ENCODE measurements at regions not wholly inside any gene's neighbourhood (a gene's known extent, or its start where the extent isn't known, plus 50 kb on each side); places are given as distances from the start of the nearest gene placed in this dataset.
"Not testable (repeated sequence)": the region's sequence is repeated elsewhere in the genome, so short reads cannot be mapped to it uniquely, and the experiment has no call there.

DNA sequence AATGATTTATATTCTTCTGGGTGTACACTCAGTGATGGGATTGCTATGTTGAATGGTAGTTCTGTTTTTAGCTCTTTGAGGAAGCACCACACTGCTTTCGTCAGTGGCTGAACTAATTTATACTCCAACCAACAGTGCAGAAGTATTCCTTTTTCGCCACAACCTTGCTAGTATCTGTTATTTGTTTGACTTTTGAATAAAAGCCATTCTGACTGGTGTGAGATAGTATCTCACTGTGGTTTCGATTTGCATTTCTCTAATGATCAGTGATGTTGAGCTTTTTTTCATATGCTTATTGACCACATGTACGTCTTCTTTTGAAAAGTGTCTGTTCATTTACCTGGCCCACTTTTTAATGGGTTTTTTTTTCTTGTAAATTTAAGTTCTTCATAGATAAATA lies 583.8 kb upstream of the ARID1B start:
- TF ChIP-seq, protein P1, sequence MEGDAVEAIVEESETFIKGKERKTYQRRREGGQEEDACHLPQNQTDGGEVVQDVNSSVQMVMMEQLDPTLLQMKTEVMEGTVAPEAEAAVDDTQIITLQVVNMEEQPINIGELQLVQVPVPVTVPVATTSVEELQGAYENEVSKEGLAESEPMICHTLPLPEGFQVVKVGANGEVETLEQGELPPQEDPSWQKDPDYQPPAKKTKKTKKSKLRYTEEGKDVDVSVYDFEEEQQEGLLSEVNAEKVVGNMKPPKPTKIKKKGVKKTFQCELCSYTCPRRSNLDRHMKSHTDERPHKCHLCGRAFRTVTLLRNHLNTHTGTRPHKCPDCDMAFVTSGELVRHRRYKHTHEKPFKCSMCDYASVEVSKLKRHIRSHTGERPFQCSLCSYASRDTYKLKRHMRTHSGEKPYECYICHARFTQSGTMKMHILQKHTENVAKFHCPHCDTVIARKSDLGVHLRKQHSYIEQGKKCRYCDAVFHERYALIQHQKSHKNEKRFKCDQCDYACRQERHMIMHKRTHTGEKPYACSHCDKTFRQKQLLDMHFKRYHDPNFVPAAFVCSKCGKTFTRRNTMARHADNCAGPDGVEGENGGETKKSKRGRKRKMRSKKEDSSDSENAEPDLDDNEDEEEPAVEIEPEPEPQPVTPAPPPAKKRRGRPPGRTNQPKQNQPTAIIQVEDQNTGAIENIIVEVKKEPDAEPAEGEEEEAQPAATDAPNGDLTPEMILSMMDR (IDR thresholded peaks at IDR 0.05; ENCODE audit: insufficient read depth, low read depth, low read length, missing control alignments): no peak
- no peak overlapping the region for H3K4me3 ChIP-seq (ENCODE audit: low read length)
- DNase-seq (ENCODE audit: low read depth): no peak

DNA sequence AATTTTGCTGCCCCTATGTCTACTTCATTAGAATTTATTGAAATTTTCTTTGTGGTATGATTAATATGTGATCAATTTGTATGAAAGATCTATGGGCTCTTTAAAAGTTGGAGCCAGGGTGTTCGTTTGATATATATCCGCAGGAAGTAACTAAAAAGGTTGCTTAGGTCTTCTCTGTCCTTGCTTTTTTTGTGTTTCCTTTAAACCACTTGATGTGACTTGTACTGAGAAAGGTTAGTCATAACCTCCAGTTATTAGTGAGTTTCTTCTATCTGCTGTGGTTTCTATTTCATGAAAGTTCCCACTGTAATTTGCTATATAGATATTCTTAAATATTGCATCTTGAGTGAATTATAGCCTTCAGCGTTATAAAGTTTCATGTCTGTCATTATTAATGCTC lies 585.3 kb upstream of the ARID1B start:
- TF ChIP-seq, protein P1 (IDR thresholded peaks at IDR 0.05; ENCODE audit: insufficient read depth, low read depth, low read length, missing control alignments): no peak
- no peak for DNase-seq (ENCODE audit: low read depth)
- H3K4me3 ChIP-seq (ENCODE audit: low read length): no peak overlapping the region

DNA sequence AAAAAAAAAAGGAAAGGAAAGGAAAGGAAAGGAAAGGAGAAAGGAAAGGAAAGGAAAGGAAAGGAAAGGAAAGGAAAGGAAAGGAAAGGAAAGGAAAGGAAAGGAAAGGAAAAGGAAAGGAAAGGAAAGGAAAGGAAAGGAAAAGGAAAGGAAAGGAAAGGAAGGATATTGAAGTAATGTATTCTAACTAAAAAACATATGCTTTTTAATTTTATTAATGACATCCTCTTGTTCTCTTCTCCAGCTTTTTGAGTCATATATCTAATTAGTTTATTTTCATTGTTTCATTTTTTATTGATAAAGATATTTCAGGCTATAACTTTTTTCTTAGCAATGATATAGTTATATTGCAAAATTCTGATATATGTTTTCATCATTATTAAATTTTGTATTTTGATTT lies 585.8 kb upstream of the ARID1B start:
- not testable (repeated sequence) for DNase-seq (ENCODE audit: low read depth); H3K4me3 ChIP-seq (ENCODE audit: low read length)

DNA sequence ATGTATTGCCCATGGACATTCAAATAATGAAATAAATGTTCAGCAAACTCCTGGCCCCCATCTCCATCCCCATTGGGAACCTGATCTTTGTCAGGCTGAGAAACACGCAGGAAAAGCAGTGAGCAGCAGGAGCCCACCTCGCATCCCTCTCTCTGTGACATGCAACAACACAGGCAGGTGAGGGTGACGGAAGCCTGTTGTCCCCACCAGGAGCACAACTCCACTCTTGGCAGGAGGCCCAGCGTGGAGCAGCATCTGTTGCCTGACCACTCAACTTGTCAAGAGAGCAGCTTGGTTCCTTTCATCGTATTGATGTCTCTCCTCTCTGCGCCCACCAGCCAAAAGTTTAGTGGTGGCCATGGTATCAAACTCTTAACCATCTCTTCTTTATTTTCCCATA lies 586.9 kb upstream of the ARID1B start:
- DNase-seq (ENCODE audit: low read depth): no peak
- TF ChIP-seq, protein P1 (IDR thresholded peaks at IDR 0.05; ENCODE audit: insufficient read depth, low read depth, low read length, missing control alignments): no peak

DNA sequence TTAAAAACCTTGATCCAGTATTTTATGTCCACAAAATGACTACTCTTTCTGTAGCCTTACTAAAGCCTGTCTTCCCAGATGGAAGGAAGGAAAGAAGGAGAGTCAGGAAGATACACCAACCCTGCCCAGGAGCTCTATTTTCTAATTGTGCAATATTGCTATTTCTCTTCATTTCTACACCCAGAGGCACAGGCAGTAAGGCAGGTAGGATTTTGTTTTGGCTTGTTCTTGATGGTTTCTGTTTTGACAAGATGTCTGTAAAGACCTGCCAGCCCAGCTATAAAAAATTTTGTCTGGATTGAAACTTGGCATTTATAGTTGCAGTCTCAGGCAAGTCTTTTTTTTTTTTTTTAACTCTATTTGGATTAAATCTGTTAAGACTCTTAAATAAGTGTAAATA lies 587.5 kb upstream of the ARID1B start:
- no peak for DNase-seq (ENCODE audit: low read depth)
- no peak overlapping the region for H3K4me3 ChIP-seq (ENCODE audit: low read length)
- TF ChIP-seq, protein P1 (IDR thresholded peaks at IDR 0.05; ENCODE audit: insufficient read depth, low read depth, low read length, missing control alignments): no peak

More for the DNA sequence above, 586.9 kb upstream of the ARID1B start:
- H3K4me3 ChIP-seq (ENCODE audit: low read length): no peak overlapping the region

DNA sequence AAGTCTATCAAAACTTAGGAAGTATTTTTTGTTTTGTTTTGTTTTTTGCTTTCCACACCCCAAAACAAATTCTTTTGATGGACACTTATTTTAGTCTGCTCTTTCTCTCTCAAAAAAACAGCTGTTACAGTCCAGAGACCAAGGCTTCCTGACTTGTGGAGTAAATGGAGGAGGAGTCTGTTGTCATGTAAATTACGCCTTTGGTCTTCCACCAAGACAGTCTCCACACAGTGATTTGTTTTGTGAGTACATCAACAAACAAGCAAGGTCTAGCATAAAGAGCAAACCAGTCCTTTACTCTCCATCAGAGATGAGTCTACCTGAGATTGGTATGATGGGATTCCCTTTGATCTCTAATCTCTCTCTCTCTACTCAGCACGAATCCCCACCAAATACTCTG lies 588.0 kb upstream of the ARID1B start:
- TF ChIP-seq, protein P1 (IDR thresholded peaks at IDR 0.05; ENCODE audit: insufficient read depth, low read depth, low read length, missing control alignments): no peak
- DNase-seq (ENCODE audit: low read depth): no peak
- no peak overlapping the region for H3K4me3 ChIP-seq (ENCODE audit: low read length)

DNA sequence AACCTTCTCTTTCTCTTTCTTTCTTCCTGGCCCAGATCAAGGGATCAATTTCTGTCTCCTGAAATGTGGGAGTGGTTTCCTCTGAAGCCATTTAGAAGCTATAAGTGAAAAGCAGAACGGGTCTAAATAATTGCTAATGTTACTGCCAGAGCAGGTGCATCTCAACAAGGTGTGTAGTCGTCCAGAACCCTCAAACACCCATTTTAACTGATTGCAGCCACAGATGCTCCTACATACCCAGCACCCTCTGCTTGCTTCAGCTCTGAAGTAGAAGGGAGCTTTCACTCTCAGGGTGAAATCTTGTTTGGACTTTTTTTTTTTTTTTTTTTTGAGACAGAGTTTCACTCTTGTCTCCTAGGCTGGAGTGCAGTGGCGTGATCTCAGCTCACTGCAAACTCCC lies 592.1 kb upstream of the ARID1B start:
- H3K4me3 ChIP-seq (ENCODE audit: low read length): no peak overlapping the region
- no peak for DNase-seq (ENCODE audit: low read depth)
- TF ChIP-seq, protein P1 (IDR thresholded peaks at IDR 0.05; ENCODE audit: insufficient read depth, low read depth, low read length, missing control alignments): no peak

DNA sequence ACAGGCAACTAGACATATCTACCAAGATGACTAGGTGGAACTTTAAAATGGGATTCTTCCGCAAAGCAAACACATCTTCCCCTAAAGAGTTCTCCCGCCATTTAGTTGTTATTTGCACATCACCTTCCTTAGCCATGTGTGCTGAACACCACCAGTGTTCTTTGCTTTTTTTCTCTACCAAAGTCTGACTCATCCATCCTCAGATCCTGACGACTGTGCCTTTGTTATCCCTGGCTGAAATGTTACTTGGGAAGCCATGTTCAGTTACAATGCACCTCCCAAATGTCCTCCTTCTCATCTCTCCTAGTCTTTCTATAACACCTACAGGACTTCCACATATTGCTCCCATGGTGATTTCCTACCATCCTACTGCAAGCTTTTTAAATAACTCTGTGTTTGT lies 593.5 kb upstream of the ARID1B start:
- DNase-seq (ENCODE audit: low read depth): no peak
- no peak overlapping the region for H3K4me3 ChIP-seq (ENCODE audit: low read length)
- TF ChIP-seq, protein P1 (IDR thresholded peaks at IDR 0.05; ENCODE audit: insufficient read depth, low read depth, low read length, missing control alignments): no peak
